KMS-11 (cell line): ENCODE measurements at regions not wholly inside any gene's neighbourhood (a gene's known extent, or its start where the extent isn't known, plus 50 kb on each side); places are given as distances from the start of the nearest gene placed in this dataset.
"Not testable (repeated sequence)": the region's sequence is repeated elsewhere in the genome, so short reads cannot be mapped to it uniquely, and the experiment has no call there.

Experiments
- H2AFZ ChIP-seq: fragments of 200-600 bp; sonication (generic); 2 replicates; pipeline ENCODE4 v1.6.1; 2016; ENCODE audit warnings: antibody characterized with exemption, mixed run types, low read depth
- H3K27ac ChIP-seq: fragments of 200-600 bp; sonication (generic); 2 replicates; pipeline ENCODE4 v1.6.1; 2016; ENCODE audit warnings: mild to moderate bottlenecking, mixed run types
- H3K27me3 ChIP-seq: fragments of 200-600 bp; sonication (generic); 2 replicates; pipeline ENCODE4 v1.6.1; 2017; ENCODE audit warnings: mild to moderate bottlenecking, low read depth, mixed run types, moderate library complexity; ENCODE audit not compliant: insufficient read depth
- H3K36me3 ChIP-seq: fragments of 200-600 bp; sonication (generic); 2 replicates; pipeline ENCODE4 v1.6.1; 2017; ENCODE audit warnings: mild to moderate bottlenecking, mixed run types; ENCODE audit not compliant: insufficient read depth
- H3K4me1 ChIP-seq: fragments of 200-600 bp; sonication (generic); 2 replicates; pipeline ENCODE4 v1.6.1; 2016; ENCODE audit warnings: mild to moderate bottlenecking, low read depth, mixed run types; ENCODE audit not compliant: poor library complexity, severe bottlenecking
- H3K4me2 ChIP-seq: fragments of 200-600 bp; sonication (generic); 2 replicates; pipeline ENCODE4 v1.7.0; 2016; ENCODE audit warnings: mild to moderate bottlenecking, mixed run types
- H3K4me3 ChIP-seq: fragments of 200-600 bp; sonication (generic); IDR thresholded peaks from 2 replicates; pipeline ENCODE4 v1.6.1; 2017; ENCODE audit warnings: low read depth, low read length, mixed read lengths; ENCODE audit not compliant: insufficient read depth
- H3K79me2 ChIP-seq: fragments of 200-600 bp; sonication (generic); 2 replicates; pipeline ENCODE4 v1.6.1; 2016; ENCODE audit warnings: low read depth, mixed run types; ENCODE audit not compliant: insufficient read depth
- H3K9ac ChIP-seq: fragments of 200-600 bp; sonication (generic); 2 replicates; pipeline ENCODE4 v1.6.1; 2016; ENCODE audit warnings: mild to moderate bottlenecking, mixed run types
- H4K20me1 ChIP-seq: fragments of 200-600 bp; sonication (generic); 2 replicates; pipeline ENCODE4 v1.6.1; 2016; ENCODE audit warnings: mild to moderate bottlenecking, mixed run types; ENCODE audit not compliant: insufficient read depth
- TF ChIP-seq, protein P1 (sequence below): fragments of 200-600 bp; sonication (generic); conservative IDR thresholded peaks from 2 replicates; pipeline ENCODE4 v1.6.1; 2017; ENCODE audit warnings: low read depth, mild to moderate bottlenecking, antibody characterized with exemption, low read length, moderate library complexity, mixed read lengths

DNA sequence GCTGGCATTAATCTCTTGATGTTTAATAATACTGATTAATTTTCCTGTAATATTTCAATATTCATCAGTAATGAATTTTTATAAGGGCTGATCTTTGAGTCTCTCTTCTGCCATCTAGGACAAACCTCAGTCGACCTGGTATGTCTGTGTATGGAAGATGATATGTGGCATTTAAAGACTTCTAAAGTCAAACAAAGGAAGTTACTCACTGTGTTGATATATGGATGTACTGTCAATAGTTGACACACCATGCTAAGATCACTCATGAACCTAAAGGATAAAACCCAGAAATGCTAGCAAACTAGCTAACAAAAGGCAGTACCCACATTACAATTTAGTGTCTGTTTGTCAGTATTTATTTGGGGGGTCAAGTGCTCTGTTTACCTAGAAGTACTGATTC is 380.7 kb upstream of the GOT2 start:
- Histone ChIP-seq H3K36me3 (no peaks in the 10 kb centered on the region), H2AFZ (no peak overlapping the region), H3K9ac (no peak overlapping the region), H3K4me1 (no peaks in the 10 kb centered on the region), H3K27ac (no peak overlapping the region), H4K20me1 (no peaks in the 10 kb centered on the region), H3K4me3 (no peak overlapping the region), H3K79me2 (no peaks in the 10 kb centered on the region), H3K4me2 (no peak overlapping the region), H3K27me3 (no peaks in the 10 kb centered on the region)
- TF ChIP-seq, protein P1, sequence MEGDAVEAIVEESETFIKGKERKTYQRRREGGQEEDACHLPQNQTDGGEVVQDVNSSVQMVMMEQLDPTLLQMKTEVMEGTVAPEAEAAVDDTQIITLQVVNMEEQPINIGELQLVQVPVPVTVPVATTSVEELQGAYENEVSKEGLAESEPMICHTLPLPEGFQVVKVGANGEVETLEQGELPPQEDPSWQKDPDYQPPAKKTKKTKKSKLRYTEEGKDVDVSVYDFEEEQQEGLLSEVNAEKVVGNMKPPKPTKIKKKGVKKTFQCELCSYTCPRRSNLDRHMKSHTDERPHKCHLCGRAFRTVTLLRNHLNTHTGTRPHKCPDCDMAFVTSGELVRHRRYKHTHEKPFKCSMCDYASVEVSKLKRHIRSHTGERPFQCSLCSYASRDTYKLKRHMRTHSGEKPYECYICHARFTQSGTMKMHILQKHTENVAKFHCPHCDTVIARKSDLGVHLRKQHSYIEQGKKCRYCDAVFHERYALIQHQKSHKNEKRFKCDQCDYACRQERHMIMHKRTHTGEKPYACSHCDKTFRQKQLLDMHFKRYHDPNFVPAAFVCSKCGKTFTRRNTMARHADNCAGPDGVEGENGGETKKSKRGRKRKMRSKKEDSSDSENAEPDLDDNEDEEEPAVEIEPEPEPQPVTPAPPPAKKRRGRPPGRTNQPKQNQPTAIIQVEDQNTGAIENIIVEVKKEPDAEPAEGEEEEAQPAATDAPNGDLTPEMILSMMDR, result no peak

GRCh38 chr16:59113004-59113670 is 379.0 kb upstream of the GOT2 start:
- no peaks in the 10 kb centered on the region for H3K79me2 ChIP-seq
- TF ChIP-seq, protein P1, result no peak
- no peaks in the 10 kb centered on the region for H4K20me1 ChIP-seq
- no peaks in the 10 kb centered on the region for H3K27me3 ChIP-seq
- H3K4me2 ChIP-seq, result no peak overlapping the region
- no peak overlapping the region for H3K9ac ChIP-seq
- no peaks in the 10 kb centered on the region for H3K4me1 ChIP-seq
- no peaks in the 10 kb centered on the region for H3K36me3 ChIP-seq
- no peak overlapping the region for H2AFZ ChIP-seq
- no peak overlapping the region for H3K4me3 ChIP-seq
- no peak overlapping the region for H3K27ac ChIP-seq

GRCh38 chr16:59111280-59111679 is 377.2 kb upstream of the GOT2 start:
- Histone ChIP-seq H3K9ac (no peak overlapping the region), H3K4me1 (no peaks in the 10 kb centered on the region), H3K27ac (no peak overlapping the region), H3K36me3 (no peaks in the 10 kb centered on the region), H3K4me3 (no peak overlapping the region), H3K27me3 (no peaks in the 10 kb centered on the region), H2AFZ (no peak overlapping the region), H3K79me2 (no peaks in the 10 kb centered on the region), H4K20me1 (no peaks in the 10 kb centered on the region), H3K4me2 (no peak overlapping the region)
- TF ChIP-seq, protein P1, result no peak

- H3K36me3 ChIP-seq, result no peaks in the 10 kb centered on the region
- H3K4me2 ChIP-seq, result no peak overlapping the region
- H3K27ac ChIP-seq, result no peak overlapping the region
- H4K20me1 ChIP-seq, result no peaks in the 10 kb centered on the region
- TF ChIP-seq, protein P1, result no peak
- no peak overlapping the region for H3K9ac ChIP-seq
- no peaks in the 10 kb centered on the region for H3K79me2 ChIP-seq
- H3K4me3 ChIP-seq, result no peak overlapping the region
- no peaks in the 10 kb centered on the region for H3K4me1 ChIP-seq
- no peak overlapping the region for H2AFZ ChIP-seq
- H3K27me3 ChIP-seq, result no peaks in the 10 kb centered on the region
Measured at GRCh38 chr16:59108374-59108773, 374.3 kb upstream of the GOT2 start.

DNA sequence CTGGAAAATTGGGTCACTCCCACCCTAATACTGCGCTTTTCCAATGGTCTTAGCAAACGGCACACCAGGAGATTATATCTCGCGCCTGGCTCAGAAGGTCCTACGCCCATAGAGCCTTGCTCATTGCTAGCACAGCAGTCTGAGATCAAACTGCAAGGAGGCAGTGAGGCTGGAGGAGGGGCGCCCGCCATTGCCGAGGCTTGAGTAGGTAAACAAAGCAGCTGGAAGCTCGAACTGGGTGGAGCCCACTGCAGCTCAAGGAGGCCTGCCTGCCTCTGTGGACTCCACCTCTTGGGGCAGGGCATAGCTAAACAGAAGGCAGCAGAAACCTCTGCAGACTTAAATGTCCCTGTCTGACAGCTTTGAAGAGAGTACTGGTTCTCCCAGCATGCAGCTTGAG is 362.6 kb upstream of the GOT2 start:
- H3K4me3 ChIP-seq, result not testable (repeated sequence)

More for the DNA sequence above, 362.6 kb upstream of the GOT2 start:
- H3K36me3 ChIP-seq, H3K4me2 ChIP-seq, H3K79me2 ChIP-seq, H2AFZ ChIP-seq, H3K27me3 ChIP-seq, H3K27ac ChIP-seq, H4K20me1 ChIP-seq, H3K4me1 ChIP-seq, H3K9ac ChIP-seq: not testable (repeated sequence)
